ENCODE measurements at regions not wholly inside any gene's neighbourhood (a gene's known extent, or its start where the extent isn't known, plus 50 kb on each side); places are given as distances from the start of the nearest gene placed in this dataset.

DNA sequence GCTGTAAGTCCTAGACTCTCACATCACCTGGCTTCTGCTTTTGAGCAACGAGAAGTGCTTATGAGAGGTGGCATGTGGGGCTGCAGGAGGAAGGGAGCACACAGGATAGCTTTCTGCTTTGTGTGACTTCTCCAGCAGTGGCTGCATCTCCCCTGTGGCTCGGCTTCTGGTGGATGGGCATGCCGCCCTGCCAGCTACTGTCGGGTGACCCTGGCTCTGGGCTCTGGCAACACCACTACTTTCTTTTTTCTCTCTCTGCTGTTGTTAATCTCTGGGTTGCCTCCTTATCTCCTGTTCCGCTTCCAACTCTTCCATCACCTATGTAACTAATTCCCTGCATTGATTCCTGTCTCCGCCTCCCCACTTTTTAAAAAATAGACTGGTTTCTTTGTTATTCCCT is 209.1 kb upstream of the DAAM1 start:
- FAIRE-seq = no peak
- in situ Hi-C loops (cut with HindIII; ENCODE audit: extremely low pct_ligation_motif_present, low pct_unique_long_range_greater_than_20kb) (no loop called here), intact Hi-C loops (cut with micrococcal nuclease; ENCODE audit: unreplicated experiment) (no loop called here)
- BruUV-seq (replicated peaks) = no TSS peak
- no peak overlapping the region for H2AFZ ChIP-seq (ENCODE audit: low read length)
- no peaks in the 10 kb centered on the region for H4K20me1 ChIP-seq (ENCODE audit: insufficient read depth, low read length)
- 48% methylated on average over 5 of the region's 6 CpGs for WGBS (ENCODE audit: low lambda C conversion rate)
- ChIA-PET CTCF (ENCODE audit: low intra/inter-chr PET ratio, low total read pairs) (no interaction called here), POLR2A (no interaction called here)
- no peak for ATAC-seq
- H3K9ac ChIP-seq (ENCODE audit: insufficient read depth, low read depth, low read length) = no peak overlapping the region
- H3K36me3 ChIP-seq (replicated peaks in 1 of 2; ENCODE audit: control insufficient read depth in 1 of 2, insufficient read depth in 2 of 2, low read length in 2 of 2) = no peaks in the 10 kb centered on the region
- no peak overlapping the region for H3K4me2 ChIP-seq (ENCODE audit: low read depth, low read length)
- H3K79me2 ChIP-seq (ENCODE audit: insufficient read depth, low read length) = no peaks in the 10 kb centered on the region
- H3K4me3 ChIP-seq (replicated peaks in 1 of 3; ENCODE audit: insufficient read depth in 1 of 3, low read depth in 2 of 3, low read length in 3 of 3) = no peak overlapping the region
- H3K27ac ChIP-seq (ENCODE audit: extremely low read length, insufficient read depth, low read length) = no peak overlapping the region
- no peaks in the 10 kb centered on the region for H3K4me1 ChIP-seq (ENCODE audit: insufficient read depth, low read length)
- no peak for DNase-seq (ENCODE audit: low spot score)
- H3K27me3 ChIP-seq (ENCODE audit: control insufficient read depth in 1 of 2, insufficient read depth in 2 of 2, low read length in 2 of 2) = no peaks in the 10 kb centered on the region
- H3K9me3 ChIP-seq (ENCODE audit: low read length) = no peaks in the 10 kb centered on the region
- TF ChIP-seq ATF6 (CRISPR knock-in tag; conservative IDR thresholded peaks at IDR 0.05) (no peak), RFX5 (IDR thresholded peaks at IDR 0.05; ENCODE audit: low read depth, low read length) (no peak), ZNF605 (CRISPR knock-in tag; IDR thresholded peaks at IDR 0.05) (no peak), REL (CRISPR knock-in tag; conservative IDR thresholded peaks at IDR 0.05) (no peak), FUBP1 (CRISPR knock-in tag; IDR thresholded peaks at IDR 0.05; ENCODE audit: borderline replicate concordance) (no peak), RCOR2 (CRISPR knock-in tag; IDR thresholded peaks at IDR 0.05) (no peak), TRAFD1 (CRISPR knock-in tag; IDR thresholded peaks at IDR 0.05; ENCODE audit: borderline replicate concordance) (no peak), AHR (CRISPR knock-in tag; IDR thresholded peaks at IDR 0.05) (no peak), RXRA (CRISPR knock-in tag; IDR thresholded peaks at IDR 0.05) (no peak), ZBTB1 (CRISPR knock-in tag; IDR thresholded peaks at IDR 0.05; ENCODE audit: borderline replicate concordance) (no peak), ZNF30 (CRISPR knock-in tag; IDR thresholded peaks at IDR 0.05) (no peak), ZNF614 (CRISPR knock-in tag; IDR thresholded peaks at IDR 0.05; ENCODE audit: borderline replicate concordance) (no peak), ZNF138 (CRISPR knock-in tag; IDR thresholded peaks at IDR 0.05; ENCODE audit: low read depth) (no peak)
- TF ChIP-seq, protein P1, sequence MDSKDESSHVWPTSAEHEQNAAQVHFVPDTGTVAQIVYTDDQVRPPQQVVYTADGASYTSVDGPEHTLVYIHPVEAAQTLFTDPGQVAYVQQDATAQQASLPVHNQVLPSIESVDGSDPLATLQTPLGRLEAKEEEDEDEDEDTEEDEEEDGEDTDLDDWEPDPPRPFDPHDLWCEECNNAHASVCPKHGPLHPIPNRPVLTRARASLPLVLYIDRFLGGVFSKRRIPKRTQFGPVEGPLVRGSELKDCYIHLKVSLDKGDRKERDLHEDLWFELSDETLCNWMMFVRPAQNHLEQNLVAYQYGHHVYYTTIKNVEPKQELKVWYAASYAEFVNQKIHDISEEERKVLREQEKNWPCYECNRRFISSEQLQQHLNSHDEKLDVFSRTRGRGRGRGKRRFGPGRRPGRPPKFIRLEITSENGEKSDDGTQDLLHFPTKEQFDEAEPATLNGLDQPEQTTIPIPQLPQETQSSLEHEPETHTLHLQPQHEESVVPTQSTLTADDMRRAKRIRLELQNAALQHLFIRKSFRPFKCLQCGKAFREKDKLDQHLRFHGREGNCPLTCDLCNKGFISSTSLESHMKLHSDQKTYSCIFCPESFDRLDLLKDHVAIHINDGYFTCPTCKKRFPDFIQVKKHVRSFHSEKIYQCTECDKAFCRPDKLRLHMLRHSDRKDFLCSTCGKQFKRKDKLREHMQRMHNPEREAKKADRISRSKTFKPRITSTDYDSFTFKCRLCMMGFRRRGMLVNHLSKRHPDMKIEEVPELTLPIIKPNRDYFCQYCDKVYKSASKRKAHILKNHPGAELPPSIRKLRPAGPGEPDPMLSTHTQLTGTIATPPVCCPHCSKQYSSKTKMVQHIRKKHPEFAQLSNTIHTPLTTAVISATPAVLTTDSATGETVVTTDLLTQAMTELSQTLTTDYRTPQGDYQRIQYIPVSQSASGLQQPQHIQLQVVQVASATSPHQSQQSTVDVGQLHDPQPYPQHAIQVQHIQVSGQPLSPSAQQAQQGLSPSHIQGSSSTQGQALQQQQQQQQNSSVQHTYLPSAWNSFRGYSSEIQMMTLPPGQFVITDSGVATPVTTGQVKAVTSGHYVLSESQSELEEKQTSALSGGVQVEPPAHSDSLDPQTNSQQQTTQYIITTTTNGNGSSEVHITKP (CRISPR knock-in tag; IDR thresholded peaks at IDR 0.05; ENCODE audit: low read depth) = no peak
- TF ChIP-seq, protein P2, sequence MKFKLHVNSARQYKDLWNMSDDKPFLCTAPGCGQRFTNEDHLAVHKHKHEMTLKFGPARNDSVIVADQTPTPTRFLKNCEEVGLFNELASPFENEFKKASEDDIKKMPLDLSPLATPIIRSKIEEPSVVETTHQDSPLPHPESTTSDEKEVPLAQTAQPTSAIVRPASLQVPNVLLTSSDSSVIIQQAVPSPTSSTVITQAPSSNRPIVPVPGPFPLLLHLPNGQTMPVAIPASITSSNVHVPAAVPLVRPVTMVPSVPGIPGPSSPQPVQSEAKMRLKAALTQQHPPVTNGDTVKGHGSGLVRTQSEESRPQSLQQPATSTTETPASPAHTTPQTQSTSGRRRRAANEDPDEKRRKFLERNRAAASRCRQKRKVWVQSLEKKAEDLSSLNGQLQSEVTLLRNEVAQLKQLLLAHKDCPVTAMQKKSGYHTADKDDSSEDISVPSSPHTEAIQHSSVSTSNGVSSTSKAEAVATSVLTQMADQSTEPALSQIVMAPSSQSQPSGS (CRISPR knock-in tag; IDR thresholded peaks at IDR 0.05) = no peak

Measured in HepG2 (cell line).